Adrenal gland (tissue), 5 donors: ENCODE measurements at regions not wholly inside any gene's neighbourhood (a gene's known extent, or its start where the extent isn't known, plus 50 kb on each side); places are given as distances from the start of the nearest gene placed in this dataset.

Source experiments
- POLR2A ChIP-seq, 2 donors: fragments of 450-650 bp; IDR thresholded peaks; one replicate each; pipeline ENCODE4 v1.6.1; 2017; ENCODE audit warnings: antibody characterized with exemption in 2 of 2, mild to moderate bottlenecking in 2 of 2, moderate library complexity in 1 of 2
- TF ChIP-seq, protein P1 (sequence below), 6 experiments: fragments of 450-650 bp in 4 of 6; fragments of 200-600 bp in 2 of 6; sonication (generic) in 1 of 6; IDR thresholded peaks; 1 replicate in 5 of 6; 2 replicates in 1 of 6; pipeline versions ENCODE4 v1.5.1 to v1.8.0; 2016 to 2021; ENCODE audit warnings: antibody characterized with exemption in 6 of 6, mild to moderate bottlenecking in 2 of 6, moderate library complexity in 1 of 6
- donor health status: DM: no; HTN: no; CAD: no.

DNA sequence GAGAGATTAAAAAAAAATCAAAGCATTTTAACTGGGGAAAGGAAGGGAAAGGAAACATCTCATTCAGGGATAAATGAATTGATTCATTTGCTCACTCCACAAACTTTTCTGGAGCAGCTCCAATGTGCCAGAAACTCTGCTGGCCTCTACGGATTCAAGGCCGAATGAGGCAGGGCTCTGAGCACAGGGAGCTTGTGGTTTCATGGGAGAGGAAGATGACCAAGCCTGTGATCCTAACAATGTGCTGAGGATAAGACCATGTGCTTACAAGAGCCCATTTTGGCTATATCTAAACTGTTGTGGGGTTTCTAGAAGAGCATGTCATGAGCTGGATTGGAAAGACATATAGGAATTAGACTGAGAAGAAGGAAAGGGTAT is 137.5 kb downstream of the ZNF674 start:
- TF ChIP-seq, protein P1, sequence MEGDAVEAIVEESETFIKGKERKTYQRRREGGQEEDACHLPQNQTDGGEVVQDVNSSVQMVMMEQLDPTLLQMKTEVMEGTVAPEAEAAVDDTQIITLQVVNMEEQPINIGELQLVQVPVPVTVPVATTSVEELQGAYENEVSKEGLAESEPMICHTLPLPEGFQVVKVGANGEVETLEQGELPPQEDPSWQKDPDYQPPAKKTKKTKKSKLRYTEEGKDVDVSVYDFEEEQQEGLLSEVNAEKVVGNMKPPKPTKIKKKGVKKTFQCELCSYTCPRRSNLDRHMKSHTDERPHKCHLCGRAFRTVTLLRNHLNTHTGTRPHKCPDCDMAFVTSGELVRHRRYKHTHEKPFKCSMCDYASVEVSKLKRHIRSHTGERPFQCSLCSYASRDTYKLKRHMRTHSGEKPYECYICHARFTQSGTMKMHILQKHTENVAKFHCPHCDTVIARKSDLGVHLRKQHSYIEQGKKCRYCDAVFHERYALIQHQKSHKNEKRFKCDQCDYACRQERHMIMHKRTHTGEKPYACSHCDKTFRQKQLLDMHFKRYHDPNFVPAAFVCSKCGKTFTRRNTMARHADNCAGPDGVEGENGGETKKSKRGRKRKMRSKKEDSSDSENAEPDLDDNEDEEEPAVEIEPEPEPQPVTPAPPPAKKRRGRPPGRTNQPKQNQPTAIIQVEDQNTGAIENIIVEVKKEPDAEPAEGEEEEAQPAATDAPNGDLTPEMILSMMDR (IDR thresholded peaks at IDR 0.05), result no peak
- no peak for TF ChIP-seq POLR2A (IDR thresholded peaks at IDR 0.05)
